ENCODE measurements at regions not wholly inside any gene's neighbourhood (a gene's known extent, or its start where the extent isn't known, plus 50 kb on each side); places are given as distances from the start of the nearest gene placed in this dataset.

GRCh38 chr14:42140831-42141279 lies 534.2 kb downstream of the LRFN5 start:
- H3K36me3 ChIP-seq (ENCODE audit: low read depth, low read length) = no peaks in the 10 kb centered on the region
- peak overlapping the region; percentile 55 for H3K9ac ChIP-seq (ENCODE audit: low read length)
- peaks cover 28% of the 10 kb centered on the region for H3K4me1 ChIP-seq (ENCODE audit: insufficient read depth, low read length)
- no peak overlapping the region for H2AFZ ChIP-seq (ENCODE audit: low read length)
- H4K20me1 ChIP-seq (ENCODE audit: low read length) = no peaks in the 10 kb centered on the region
- H3K27me3 ChIP-seq (ENCODE audit: low read length) = no peaks in the 10 kb centered on the region
- peak overlapping the region; percentile 71 for H3K4me2 ChIP-seq (ENCODE audit: low read length)
- DNase-seq (peak; percentile 90), ATAC-seq (peak; percentile 93)
- no peaks in the 10 kb centered on the region for H3K9me2 ChIP-seq (replicated peaks; ENCODE audit: low read length)
- peak overlapping the region; percentile 89 for H3K27ac ChIP-seq (ENCODE audit: low read length)
- no peaks in the 10 kb centered on the region for H3K79me2 ChIP-seq (ENCODE audit: low read length)
- POLR2A ChIA-PET (ENCODE audit: unreplicated experiment) = no interaction called here
- H3K9me3 ChIP-seq (ENCODE audit: low read length) = no peaks in the 10 kb centered on the region
- no TSS peak for BruUV-seq (replicated peaks)
- no peaks in the 10 kb centered on the region for H3F3A ChIP-seq (ENCODE audit: low read length, unreplicated experiment)
- CTCF ChIA-PET = interaction anchor here (0.9 kb wide), 1 partner anchor 83 kb away, joined by 3 read pairs; no protein-coding TSS in a partner anchor
- TF ChIP-seq EZH2 (IDR thresholded peaks at IDR 0.05; ENCODE audit: low read length, unreplicated experiment) (no peak), CTCF (conservative IDR thresholded peaks at IDR 0.05; ENCODE audit: low read depth, low read length) (no peak), EZH2phosphoT487 (IDR thresholded peaks at IDR 0.05; ENCODE audit: borderline replicate concordance, low read length) (no peak)
- intact Hi-C loops (cut with micrococcal nuclease) = loop anchor here (1.0 to 2.0 kb wide), 5 partner anchors 50 to 184 kb away; no protein-coding TSS in a partner anchor
- peak overlapping the region; percentile 1; the same call in 1 of the 2 replicates for H3K4me3 ChIP-seq (ENCODE audit: low read length)

GRCh38 chr14:42140001-42140400 lies 533.3 kb downstream of the LRFN5 start:
- no peaks in the 10 kb centered on the region for H3K9me3 ChIP-seq (ENCODE audit: low read length)
- H3K9me2 ChIP-seq (replicated peaks; ENCODE audit: low read length) = no peaks in the 10 kb centered on the region
- no peaks in the 10 kb centered on the region for H3K27me3 ChIP-seq (ENCODE audit: low read length)
- H3K4me2 ChIP-seq (ENCODE audit: low read length) = peak overlapping the region; percentile 71
- no peaks in the 10 kb centered on the region for H3K36me3 ChIP-seq (ENCODE audit: low read depth, low read length)
- ATAC-seq (no peak), DNase-seq (peak; percentile 40)
- TF ChIP-seq CTCF (conservative IDR thresholded peaks at IDR 0.05; ENCODE audit: low read depth, low read length) = no peak
- no peak for TF ChIP-seq EZH2 (IDR thresholded peaks at IDR 0.05; ENCODE audit: low read length, unreplicated experiment)
- TF ChIP-seq EZH2phosphoT487 (IDR thresholded peaks at IDR 0.05; ENCODE audit: borderline replicate concordance, low read length) = no peak
- no peaks in the 10 kb centered on the region for H4K20me1 ChIP-seq (ENCODE audit: low read length)
- ChIA-PET POLR2A (ENCODE audit: unreplicated experiment) (no interaction called here), CTCF (no interaction called here)
- no peaks in the 10 kb centered on the region for H3K79me2 ChIP-seq (ENCODE audit: low read length)
- intact Hi-C loops (cut with micrococcal nuclease) = loop anchor here (2.0 kb wide), 1 partner anchor 49 kb away; no protein-coding TSS in a partner anchor
- no peak overlapping the region for H2AFZ ChIP-seq (ENCODE audit: low read length)
- H3K4me1 ChIP-seq (ENCODE audit: insufficient read depth, low read length) = peaks cover 28% of the 10 kb centered on the region
- peak overlapping the region; percentile 89 for H3K27ac ChIP-seq (ENCODE audit: low read length)
- H3F3A ChIP-seq (ENCODE audit: low read length, unreplicated experiment) = no peaks in the 10 kb centered on the region
- peak overlapping the region; percentile 55 for H3K9ac ChIP-seq (ENCODE audit: low read length)
- BruUV-seq (replicated peaks) = no TSS peak
- no peak overlapping the region for H3K4me3 ChIP-seq (ENCODE audit: low read length)

- H3K79me2 ChIP-seq (ENCODE audit: low read length) = no peaks in the 10 kb centered on the region
- CTCF ChIA-PET = no interaction called here
- DNase-seq (no peak), ATAC-seq (no peak)
- intact Hi-C loops (cut with micrococcal nuclease) = no loop called here
- BruUV-seq (replicated peaks) = no TSS peak
- no peak overlapping the region for H2AFZ ChIP-seq (ENCODE audit: low read length)
- H3K4me2 ChIP-seq (ENCODE audit: low read length) = no peak overlapping the region
- no peaks in the 10 kb centered on the region for H3K27me3 ChIP-seq (ENCODE audit: low read length)
- H3K4me1 ChIP-seq (ENCODE audit: insufficient read depth, low read length) = peaks cover 28% of the 10 kb centered on the region
- H3K36me3 ChIP-seq (ENCODE audit: low read depth, low read length) = no peaks in the 10 kb centered on the region
- H3K4me3 ChIP-seq (ENCODE audit: low read length) = no peak overlapping the region
- no peak for TF ChIP-seq EZH2phosphoT487 (IDR thresholded peaks at IDR 0.05; ENCODE audit: borderline replicate concordance, low read length)
- TF ChIP-seq EZH2 (IDR thresholded peaks at IDR 0.05; ENCODE audit: low read length, unreplicated experiment) = no peak
- TF ChIP-seq CTCF (conservative IDR thresholded peaks at IDR 0.05; ENCODE audit: low read depth, low read length) = no peak
- no peaks in the 10 kb centered on the region for H3F3A ChIP-seq (ENCODE audit: low read length, unreplicated experiment)
- H4K20me1 ChIP-seq (ENCODE audit: low read length) = no peaks in the 10 kb centered on the region
- no peak overlapping the region for H3K27ac ChIP-seq (ENCODE audit: low read length)
- no peaks in the 10 kb centered on the region for H3K9me3 ChIP-seq (ENCODE audit: low read length)
- no peak overlapping the region for H3K9ac ChIP-seq (ENCODE audit: low read length)
- no peaks in the 10 kb centered on the region for H3K9me2 ChIP-seq (replicated peaks; ENCODE audit: low read length)
- POLR2A ChIA-PET (ENCODE audit: unreplicated experiment) = no interaction called here
Observed at GRCh38 chr14:42138406-42138805, 531.7 kb downstream of the LRFN5 start.

Data from PC-3 (cell line).